ENCODE measurements at regions not wholly inside any gene's neighbourhood (a gene's known extent, or its start where the extent isn't known, plus 50 kb on each side); places are given as distances from the start of the nearest gene placed in this dataset.
"Not testable (repeated sequence)": the region's sequence is repeated elsewhere in the genome, so short reads cannot be mapped to it uniquely, and the experiment has no call there.

DNA sequence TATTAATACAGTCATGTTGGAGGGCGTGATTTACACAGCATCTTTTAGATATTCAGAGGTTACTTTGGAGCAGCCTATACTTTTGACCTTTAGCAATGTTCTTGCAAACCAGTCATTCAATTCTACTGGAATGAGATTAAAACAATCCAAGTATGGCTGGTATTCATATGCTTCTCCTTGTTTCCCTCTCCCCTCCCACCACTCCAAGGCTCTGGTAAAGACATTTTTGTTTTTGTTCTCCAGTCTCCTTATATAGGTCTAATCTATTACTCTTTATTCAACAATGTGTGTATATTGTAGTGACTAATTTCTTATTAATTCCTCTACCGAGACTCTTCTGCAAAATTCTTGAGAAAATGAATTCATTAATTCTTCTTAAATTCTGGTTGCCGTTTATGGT lies 465.1 kb upstream of the ZNF337 start:
- H3K36me3 Mint-ChIP-seq; H3K27ac ChIP-seq (ENCODE audit: low read depth, low read length); H3K9me3 ChIP-seq (ENCODE audit: control insufficient read depth in 2 of 3, low read length in 3 of 3); H3K9me3 Mint-ChIP-seq; DNase-seq; H3K4me3 ChIP-seq (ENCODE audit: low read length); H3K4me3 Mint-ChIP-seq; H3K27me3 ChIP-seq (ENCODE audit: control insufficient read depth in 2 of 2, insufficient read depth in 2 of 2, low read length in 2 of 2); POLR2A ChIA-PET; H3K27me3 Mint-ChIP-seq; H3K36me3 ChIP-seq (ENCODE audit: control insufficient read depth in 2 of 3, insufficient read depth in 3 of 3, low read length in 3 of 3); ATAC-seq; H3K4me1 ChIP-seq (ENCODE audit: control insufficient read depth in 2 of 2, insufficient read depth in 2 of 2, low read length in 2 of 2); CTCF ChIA-PET; H3K4me1 Mint-ChIP-seq; intact Hi-C loops (cut with micrococcal nuclease); H3K27ac Mint-ChIP-seq: not testable (repeated sequence)

- POLR2A ChIA-PET; H3K4me3 ChIP-seq (ENCODE audit: low read length); H3K27ac ChIP-seq (ENCODE audit: low read depth, low read length); H3K9me3 Mint-ChIP-seq; H3K27ac Mint-ChIP-seq; H3K36me3 ChIP-seq (ENCODE audit: control insufficient read depth in 2 of 3, insufficient read depth in 3 of 3, low read length in 3 of 3); H3K36me3 Mint-ChIP-seq; H3K27me3 Mint-ChIP-seq; CTCF ChIA-PET; DNase-seq; H3K9me3 ChIP-seq (ENCODE audit: control insufficient read depth in 2 of 3, low read length in 3 of 3); H3K4me1 ChIP-seq (ENCODE audit: control insufficient read depth in 2 of 2, insufficient read depth in 2 of 2, low read length in 2 of 2); intact Hi-C loops (cut with micrococcal nuclease); ATAC-seq; H3K4me1 Mint-ChIP-seq; H3K4me3 Mint-ChIP-seq; H3K27me3 ChIP-seq (ENCODE audit: control insufficient read depth in 2 of 2, insufficient read depth in 2 of 2, low read length in 2 of 2): not testable (repeated sequence)
Measured at GRCh38 chr20:26160916-26161315, 464.3 kb upstream of the ZNF337 start.

- Mint-ChIP-seq H3K4me1 (no peaks in the 10 kb centered on the region), H3K36me3 (no peaks in the 10 kb centered on the region), H3K9me3 (peaks cover 0 to 4% (median 0%) of the 10 kb centered on the region in 11 donors), H3K27me3 (peaks cover 0 to 13% (median 0%) of the 10 kb centered on the region in 5 donors), H3K27ac (no peak overlapping the region), H3K4me3 (no peak overlapping the region)
- H3K4me1 ChIP-seq (ENCODE audit: control insufficient read depth in 2 of 2, insufficient read depth in 2 of 2, low read length in 2 of 2) = no peaks in the 10 kb centered on the region
- no peak for DNase-seq
- no peaks in the 10 kb centered on the region for H3K9me3 ChIP-seq (ENCODE audit: control insufficient read depth in 2 of 3, low read length in 3 of 3)
- ATAC-seq = no peak
- no peaks in the 10 kb centered on the region for H3K36me3 ChIP-seq (ENCODE audit: control insufficient read depth in 2 of 3, insufficient read depth in 3 of 3, low read length in 3 of 3)
- ChIA-PET CTCF (no interaction called here), POLR2A (no interaction called here)
- intact Hi-C loops (cut with micrococcal nuclease) = no loop called here
- no peak overlapping the region for H3K4me3 ChIP-seq (ENCODE audit: low read length)
- H3K27ac ChIP-seq (ENCODE audit: low read depth, low read length) = no peak overlapping the region
- no peaks in the 10 kb centered on the region for H3K27me3 ChIP-seq (ENCODE audit: control insufficient read depth in 2 of 2, insufficient read depth in 2 of 2, low read length in 2 of 2)
Measured at GRCh38 chr20:26154224-26154623, 457.6 kb upstream of the ZNF337 start.

DNA sequence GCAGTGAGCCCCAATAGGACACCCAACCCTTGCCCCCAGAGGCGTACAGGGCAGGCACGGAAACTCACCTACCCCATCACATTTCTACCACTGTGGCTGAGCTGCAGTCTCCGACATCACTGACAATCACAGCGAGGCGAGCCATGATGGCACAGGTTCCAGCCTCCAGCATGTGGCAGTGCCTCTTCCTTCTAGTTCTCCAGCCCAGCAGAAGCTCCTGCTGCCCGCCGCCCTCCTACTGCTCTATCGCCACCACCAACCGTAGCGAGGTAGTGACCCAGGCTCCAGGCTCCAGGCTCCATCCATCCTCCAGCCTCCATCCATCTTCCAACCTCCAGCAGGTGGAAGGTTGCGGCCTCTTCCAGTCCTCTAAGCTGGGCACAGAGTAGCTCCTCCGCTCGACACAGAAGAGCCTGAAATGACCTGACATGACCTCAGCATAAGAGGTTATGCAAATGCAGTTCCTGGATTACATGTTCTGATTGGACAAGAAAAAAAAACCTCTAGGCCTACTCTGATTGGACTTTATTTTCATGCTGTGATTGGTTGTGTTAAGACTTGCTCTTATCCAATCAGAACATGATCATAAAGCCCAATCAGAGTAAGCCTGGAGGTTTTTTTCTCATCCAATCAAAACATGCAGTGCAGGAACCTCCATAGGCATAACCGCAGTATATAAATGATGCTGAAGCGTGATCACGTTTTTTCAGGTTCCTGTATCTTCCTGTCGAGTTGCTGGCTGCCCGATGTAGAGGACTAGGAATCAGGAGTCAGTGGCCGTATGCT lies 438.9 kb upstream of the ZNF337 start:
- Histone ChIP-seq H3K36me3 (ENCODE audit: control insufficient read depth in 2 of 3, insufficient read depth in 3 of 3, low read length in 3 of 3) (no peaks in the 10 kb centered on the region), H3K4me3 (ENCODE audit: low read length) (no peak overlapping the region), H3K27me3 (ENCODE audit: control insufficient read depth in 2 of 2, insufficient read depth in 2 of 2, low read length in 2 of 2) (no peaks in the 10 kb centered on the region), H3K27ac (ENCODE audit: low read depth, low read length) (no peak overlapping the region), H3K4me1 (ENCODE audit: control insufficient read depth in 2 of 2, insufficient read depth in 2 of 2, low read length in 2 of 2) (no peaks in the 10 kb centered on the region), H3K9me3 (ENCODE audit: control insufficient read depth in 2 of 3, low read length in 3 of 3) (no peaks in the 10 kb centered on the region)
- no peaks in the 10 kb centered on the region for H3K36me3 Mint-ChIP-seq
- intact Hi-C loops (cut with micrococcal nuclease) = no loop called here
- no peaks in the 10 kb centered on the region for H3K27me3 Mint-ChIP-seq
- H3K4me1 Mint-ChIP-seq = peaks cover 0 to 8% (median 0%) of the 10 kb centered on the region in 7 donors
- DNase-seq = no peak
- no peak overlapping the region for H3K4me3 Mint-ChIP-seq
- H3K27ac Mint-ChIP-seq = peak overlapping the region in 1 of 9 donors; percentile 28
- ChIA-PET CTCF (no interaction called here), POLR2A (no interaction called here)
- no peak for ATAC-seq
- peaks cover 0 to 2% (median 0%) of the 10 kb centered on the region in 11 donors for H3K9me3 Mint-ChIP-seq

- no peak for DNase-seq
- CTCF ChIA-PET = no interaction called here
- Histone ChIP-seq H3K27me3 (ENCODE audit: control insufficient read depth in 2 of 2, insufficient read depth in 2 of 2, low read length in 2 of 2) (no peaks in the 10 kb centered on the region), H3K27ac (ENCODE audit: low read depth, low read length) (no peak overlapping the region), H3K4me3 (ENCODE audit: low read length) (no peak overlapping the region), H3K9me3 (ENCODE audit: control insufficient read depth in 2 of 3, low read length in 3 of 3) (no peaks in the 10 kb centered on the region), H3K4me1 (ENCODE audit: control insufficient read depth in 2 of 2, insufficient read depth in 2 of 2, low read length in 2 of 2) (no peaks in the 10 kb centered on the region), H3K36me3 (ENCODE audit: control insufficient read depth in 2 of 3, insufficient read depth in 3 of 3, low read length in 3 of 3) (no peaks in the 10 kb centered on the region)
- Mint-ChIP-seq H3K27me3 (no peaks in the 10 kb centered on the region), H3K36me3 (no peaks in the 10 kb centered on the region), H3K27ac (no peak overlapping the region), H3K4me1 (peaks cover 0 to 4% (median 0%) of the 10 kb centered on the region in 7 donors), H3K9me3 (peaks cover 0 to 2% (median 0%) of the 10 kb centered on the region in 11 donors), H3K4me3 (no peak overlapping the region)
- no peak for ATAC-seq
- POLR2A ChIA-PET = no interaction called here
- intact Hi-C loops (cut with micrococcal nuclease) = no loop called here
Measured at GRCh38 chr20:26134606-26135005, 438.0 kb upstream of the ZNF337 start.

DNA sequence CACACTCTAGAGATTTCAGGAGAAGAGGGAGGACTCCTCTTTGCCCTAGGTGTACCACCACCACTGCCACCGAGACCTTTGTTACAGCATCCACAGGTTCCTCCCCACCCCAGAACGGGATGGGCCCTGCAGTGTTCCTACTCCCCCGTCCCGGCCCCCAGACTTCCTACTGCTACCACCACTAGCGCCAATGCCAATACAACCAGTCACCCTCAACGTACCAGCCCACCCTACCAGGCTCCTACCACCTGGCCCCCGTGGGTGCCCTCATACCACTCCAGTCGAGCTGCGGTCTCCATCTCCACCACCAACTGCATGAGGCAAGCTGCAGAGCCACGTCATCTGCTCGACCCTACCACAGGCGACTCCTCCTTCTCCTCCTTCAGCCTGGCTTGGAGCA lies 437.1 kb upstream of the ZNF337 start:
- H3K36me3 Mint-ChIP-seq; H3K4me3 ChIP-seq (ENCODE audit: low read length); POLR2A ChIA-PET: not testable (repeated sequence)

GRCh38 chr20:26120920-26121319 lies 424.3 kb upstream of the ZNF337 start:
- H3K27ac Mint-ChIP-seq; H3K36me3 Mint-ChIP-seq; DNase-seq; H3K4me3 ChIP-seq (ENCODE audit: low read length); H3K36me3 ChIP-seq (ENCODE audit: control insufficient read depth in 2 of 3, insufficient read depth in 3 of 3, low read length in 3 of 3); CTCF ChIA-PET; H3K4me1 ChIP-seq (ENCODE audit: control insufficient read depth in 2 of 2, insufficient read depth in 2 of 2, low read length in 2 of 2); H3K27me3 Mint-ChIP-seq; H3K4me3 Mint-ChIP-seq; intact Hi-C loops (cut with micrococcal nuclease); H3K4me1 Mint-ChIP-seq; ATAC-seq; POLR2A ChIA-PET; H3K27me3 ChIP-seq (ENCODE audit: control insufficient read depth in 2 of 2, insufficient read depth in 2 of 2, low read length in 2 of 2); H3K9me3 ChIP-seq (ENCODE audit: control insufficient read depth in 2 of 3, low read length in 3 of 3); H3K27ac ChIP-seq (ENCODE audit: low read depth, low read length); H3K9me3 Mint-ChIP-seq: not testable (repeated sequence)

More for the DNA sequence above, 437.1 kb upstream of the ZNF337 start:
- H3K9me3 ChIP-seq (ENCODE audit: control insufficient read depth in 2 of 3, low read length in 3 of 3); H3K9me3 Mint-ChIP-seq; CTCF ChIA-PET; H3K4me1 Mint-ChIP-seq; ATAC-seq; H3K4me3 Mint-ChIP-seq; DNase-seq; H3K27me3 ChIP-seq (ENCODE audit: control insufficient read depth in 2 of 2, insufficient read depth in 2 of 2, low read length in 2 of 2); H3K4me1 ChIP-seq (ENCODE audit: control insufficient read depth in 2 of 2, insufficient read depth in 2 of 2, low read length in 2 of 2); H3K27me3 Mint-ChIP-seq; H3K27ac ChIP-seq (ENCODE audit: low read depth, low read length); intact Hi-C loops (cut with micrococcal nuclease); H3K36me3 ChIP-seq (ENCODE audit: control insufficient read depth in 2 of 3, insufficient read depth in 3 of 3, low read length in 3 of 3): not testable (repeated sequence)
- peak overlapping the region in 2 of 9 donors; percentile 54 to 78 for H3K27ac Mint-ChIP-seq

All from naive thymus-derived CD4-positive, alpha-beta T cell (primary cell).